A549 (cell line): ENCODE measurements at regions not wholly inside any gene's neighbourhood (a gene's known extent, or its start where the extent isn't known, plus 50 kb on each side); places are given as distances from the start of the nearest gene placed in this dataset.

Experiments
- ATAC-seq, 2 experiments: fragments of 200-7000 bp in 1 of 2; fragments of >200 bp in 1 of 2; cut with Nextera tagmentation in 1 of 2; cut with Tn5 transposase in 1 of 2; 3 replicates each; pipeline versions ENCODE4 v1.8.0 to v1.9.1; 2018 to 2020; ENCODE audit warnings: mild to moderate bottlenecking in 1 of 2, moderate library complexity in 1 of 2
- CTCF ChIA-PET: fragments of 300-600 bp; sonication (Branson Sonifier 250); formaldehyde crosslinking; extraction: SDS; loops from one replicate; lab custom pipeline; 2021; ENCODE audit warnings: antibody characterized with exemption, inconsistent platforms; lab: Yijun Ruan, JAX
- POLR2A ChIA-PET: fragments of 350-600 bp; formaldehyde crosslinking; extraction: SDS; loops from one replicate; lab custom pipeline; 2021; ENCODE audit warnings: antibody characterized with exemption, inconsistent platforms; lab: Yijun Ruan, JAX
- DNase-seq, 2 experiments: peaks; one replicate each; pipeline versions ENCODE4 v3.0.0 to v3.0.0-alpha.2; 2011 to 2016; ENCODE audit warnings: low read depth in 1 of 2, low spot score in 1 of 2
- FAIRE-seq: peaks from 2 replicates; lab custom pipeline; 2011; peaks lifted over from hg19 to GRCh38; lab: Jason Lieb, UNC
- H3K27ac ChIP-seq, 2 experiments: fragments of >200 bp; sonication (Bioruptor Twin); formaldehyde crosslinking; 3 replicates each; pipeline ENCODE4 v1.5.1; 2016 to 2017
- H3K4me1 ChIP-seq: fragments of >200 bp; sonication (Bioruptor Twin); formaldehyde crosslinking; 3 replicates; pipeline ENCODE4 v1.6.1; 2016
- H3K4me2 ChIP-seq: fragments of >200 bp; sonication (Bioruptor Twin); formaldehyde crosslinking; 3 replicates; pipeline ENCODE4 v1.6.1; 2016
- H3K4me3 ChIP-seq: fragments of >200 bp; sonication (Bioruptor Twin); formaldehyde crosslinking; 3 replicates; pipeline ENCODE4 v1.5.1; 2016
- H3K9me3 ChIP-seq: fragments of >200 bp; sonication (Bioruptor Twin); formaldehyde crosslinking; 3 replicates; pipeline ENCODE4 v1.6.1; 2016
- BCL3 ChIP-seq: fragments of >200 bp; sonication (Bioruptor Twin); formaldehyde crosslinking; IDR thresholded peaks from 3 replicates; pipeline ENCODE4 v1.6.1; 2016
- BHLHE40 ChIP-seq: IDR thresholded peaks from 2 replicates; pipeline ENCODE4 v1.6.1; 2012; ENCODE audit warnings: low read depth, low read length, inconsistent platforms
- CBX2 ChIP-seq: fragments of 200-600 bp; sonication (generic); IDR thresholded peaks from 2 replicates; pipeline ENCODE4 v1.6.1; 2016; ENCODE audit warnings: low read depth, mild to moderate bottlenecking, borderline replicate concordance
- CBX8 ChIP-seq: fragments of 200-600 bp; sonication (generic); IDR thresholded peaks from 2 replicates; pipeline ENCODE4 v1.6.1; 2016
- CHD4 ChIP-seq: fragments of 200-600 bp; sonication (generic); IDR thresholded peaks from 2 replicates; pipeline ENCODE4 v1.6.1; 2016; ENCODE audit warnings: antibody characterized with exemption, mild to moderate bottlenecking, borderline replicate concordance
- EHF ChIP-seq: fragments of 250-450 bp; sonication (Bioruptor Pico); IDR thresholded peaks from 2 replicates; pipeline ENCODE4 v1.5.0; 2020; ENCODE audit warnings: mild to moderate bottlenecking
- EHMT2 ChIP-seq: fragments of 200-600 bp; sonication (generic); IDR thresholded peaks from 2 replicates; pipeline ENCODE4 v1.6.1; 2016; ENCODE audit warnings: antibody characterized with exemption, low read depth, mild to moderate bottlenecking, moderate library complexity
- ELK1 ChIP-seq: fragments of 150-350 bp; IDR thresholded peaks from 2 replicates; pipeline ENCODE4 v1.6.1; 2014; ENCODE audit warnings: low read depth, mild to moderate bottlenecking, low read length
- EP300 ChIP-seq, 2 experiments: fragments of >200 bp; sonication (Bioruptor Twin); formaldehyde crosslinking; IDR thresholded peaks; 2 replicates in 1 of 2; 3 replicates in 1 of 2; pipeline ENCODE4 v1.6.1; 2016 to 2017
- FOSL2 ChIP-seq, 2 experiments: fragments of 450-650 bp in 1 of 2; fragments of >200 bp in 1 of 2; sonication (Bioruptor Twin) in 1 of 2; formaldehyde crosslinking; IDR thresholded peaks; 2 replicates each; pipeline versions ENCODE4 v1.5.0 to v1.6.1; 2016 to 2020; ENCODE audit warnings: mild to moderate bottlenecking in 1 of 2, moderate library complexity in 1 of 2
- FOXS1 ChIP-seq: fragments of 250-450 bp; sonication (Bioruptor Pico); IDR thresholded peaks from 2 replicates; pipeline ENCODE4 v1.5.0; 2020; ENCODE audit warnings: mild to moderate bottlenecking, moderate library complexity
- HEYL ChIP-seq: fragments of 250-450 bp; sonication (Bioruptor Pico); IDR thresholded peaks from 2 replicates; pipeline ENCODE4 v1.8.0; 2021; ENCODE audit warnings: mild to moderate bottlenecking, moderate library complexity
- HMGXB4 ChIP-seq: fragments of 250-450 bp; sonication (Bioruptor Pico); IDR thresholded peaks from 2 replicates; pipeline ENCODE4 v1.5.0; 2021; ENCODE audit warnings: mild to moderate bottlenecking, moderate library complexity, borderline replicate concordance
- HOXB13 ChIP-seq: fragments of 250-450 bp; sonication (Bioruptor Pico); IDR thresholded peaks from 2 replicates; pipeline ENCODE4 v1.5.0; 2020; ENCODE audit warnings: low read depth, mild to moderate bottlenecking, moderate library complexity
- HOXB5 ChIP-seq: fragments of 250-450 bp; sonication (Bioruptor Pico); IDR thresholded peaks from 2 replicates; pipeline ENCODE4 v1.5.0; 2020; ENCODE audit warnings: mild to moderate bottlenecking, moderate library complexity
- JUN ChIP-seq, 2 experiments: fragments of >200 bp; sonication (Bioruptor Twin); formaldehyde crosslinking; IDR thresholded peaks; 2 replicates in 1 of 2; 3 replicates in 1 of 2; pipeline ENCODE4 v1.6.1; 2016 to 2017
- JUNB ChIP-seq: fragments of >200 bp; sonication (Bioruptor Twin); formaldehyde crosslinking; IDR thresholded peaks from 2 replicates; pipeline ENCODE4 v1.6.1; 2016
- KDM1A ChIP-seq: fragments of 200-600 bp; sonication (generic); IDR thresholded peaks from 2 replicates; pipeline ENCODE4 v1.6.1; 2016; ENCODE audit warnings: low read depth, mild to moderate bottlenecking
- KDM5A ChIP-seq: fragments of 200-600 bp; sonication (generic); IDR thresholded peaks from 2 replicates; pipeline ENCODE4 v1.6.1; 2016; ENCODE audit warnings: antibody characterized with exemption, mild to moderate bottlenecking
- NR3C1 ChIP-seq: fragments of >200 bp; sonication (Bioruptor Twin); formaldehyde crosslinking; IDR thresholded peaks from 3 replicates; pipeline ENCODE4 v1.6.1; 2017
- POLR2A ChIP-seq: IDR thresholded peaks from 2 replicates; pipeline ENCODE4 v1.6.1; 2012; ENCODE audit warnings: mild to moderate bottlenecking, low read length
- RNF2 ChIP-seq: fragments of 200-600 bp; sonication (generic); IDR thresholded peaks from 2 replicates; pipeline ENCODE4 v1.6.1; 2016; ENCODE audit warnings: low read depth, mild to moderate bottlenecking, antibody characterized with exemption, moderate library complexity, borderline replicate concordance
- SREBF2 ChIP-seq: fragments of 450-650 bp; IDR thresholded peaks from 2 replicates; pipeline ENCODE4 v1.6.1; 2014; ENCODE audit warnings: mild to moderate bottlenecking, moderate library complexity
- USF2 ChIP-seq: fragments of 450-650 bp; IDR thresholded peaks from 2 replicates; pipeline ENCODE4 v1.6.1; 2014; ENCODE audit warnings: antibody characterized with exemption
- ZC3H11A ChIP-seq: fragments of 450-650 bp; IDR thresholded peaks from 2 replicates; pipeline ENCODE4 v1.6.1; 2014; ENCODE audit warnings: antibody characterized with exemption, mild to moderate bottlenecking
- ZFP36 ChIP-seq: fragments of 450-650 bp; IDR thresholded peaks from 2 replicates; pipeline ENCODE4 v1.6.1; 2014; ENCODE audit warnings: borderline replicate concordance; ENCODE audit not compliant: partially characterized antibody
- ZNF302 ChIP-seq: fragments of 250-450 bp; sonication (Bioruptor Pico); IDR thresholded peaks from 2 replicates; pipeline ENCODE4 v1.9.0; 2021; ENCODE audit warnings: inconsistent platforms, mild to moderate bottlenecking, moderate library complexity
- WGBS: methylation state at CpG from one replicate; pipeline ENCODE4 v1.1.6; 2017; ENCODE audit errors: missing lambda C conversion rate; 5-methylcytosine and 5-hydroxymethylcytosine counted together
- TF ChIP-seq, protein P1 (sequence below): IDR thresholded peaks from 2 replicates; pipeline ENCODE4 v1.6.1; 2012
- TF ChIP-seq, protein P2 (sequence below): fragments of 250-450 bp; sonication (Bioruptor Pico); IDR thresholded peaks from 2 replicates; pipeline ENCODE4 v1.5.0; 2020; ENCODE audit warnings: low read depth, mild to moderate bottlenecking, moderate library complexity

DNA sequence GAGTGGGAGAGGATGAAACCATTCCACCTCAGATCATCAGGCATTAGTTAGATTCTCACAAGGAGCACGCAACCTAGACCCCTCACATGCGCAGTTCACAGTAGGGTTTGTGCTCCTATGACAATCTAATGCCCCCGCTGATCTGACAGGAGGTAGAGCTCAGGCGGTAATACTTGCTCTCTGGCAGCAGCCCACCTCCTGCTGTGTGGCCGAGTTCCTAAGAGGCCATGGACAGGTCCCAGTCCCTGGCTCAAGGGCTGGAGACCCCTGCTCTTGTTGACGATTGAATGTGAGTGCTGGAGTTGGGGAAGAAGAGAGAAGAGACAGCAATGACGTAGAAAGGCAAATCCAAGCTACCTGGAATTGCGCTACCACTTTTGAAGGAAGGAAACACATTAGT is 267.2 kb downstream of the TFEC start:
- no peak for FAIRE-seq
- ATAC-seq = no peak

GRCh38 chr7:115758025-115758424 is 272.5 kb downstream of the TFEC start:
- Histone ChIP-seq H3K9me3 (no peaks in the 10 kb centered on the region), H3K4me2 (no peak overlapping the region), H3K4me1 (no peaks in the 10 kb centered on the region), H3K27ac (no peak overlapping the region), H3K4me3 (no peak overlapping the region)
- no peak for FAIRE-seq
- WGBS = 39% methylated on average over 3 of the region's 3 CpGs
- DNase-seq = no peak
- POLR2A ChIA-PET = no interaction called here
- ATAC-seq = no peak
- CTCF ChIA-PET = no interaction called here
- TF ChIP-seq BCL3 = no peak
- no peak for TF ChIP-seq ZNF302
- no peak for TF ChIP-seq KDM5A
- no peak for TF ChIP-seq POLR2A
- no peak for TF ChIP-seq HOXB5
- no peak for TF ChIP-seq BHLHE40
- TF ChIP-seq USF2 = no peak
- TF ChIP-seq ZFP36 = no peak
- TF ChIP-seq ZC3H11A = no peak
- TF ChIP-seq EHF (CRISPR knock-in tag) = no peak
- TF ChIP-seq, protein P1, sequence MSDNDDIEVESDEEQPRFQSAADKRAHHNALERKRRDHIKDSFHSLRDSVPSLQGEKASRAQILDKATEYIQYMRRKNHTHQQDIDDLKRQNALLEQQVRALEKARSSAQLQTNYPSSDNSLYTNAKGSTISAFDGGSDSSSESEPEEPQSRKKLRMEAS = no peak
- no peak for TF ChIP-seq EP300 (IDR thresholded peaks at IDR 0.05)
- TF ChIP-seq HOXB13 (CRISPR knock-in tag) = no peak
- no peak for TF ChIP-seq EHMT2
- TF ChIP-seq CBX2 = no peak
- TF ChIP-seq JUN (IDR thresholded peaks at IDR 0.05) = no peak
- TF ChIP-seq, protein P2, sequence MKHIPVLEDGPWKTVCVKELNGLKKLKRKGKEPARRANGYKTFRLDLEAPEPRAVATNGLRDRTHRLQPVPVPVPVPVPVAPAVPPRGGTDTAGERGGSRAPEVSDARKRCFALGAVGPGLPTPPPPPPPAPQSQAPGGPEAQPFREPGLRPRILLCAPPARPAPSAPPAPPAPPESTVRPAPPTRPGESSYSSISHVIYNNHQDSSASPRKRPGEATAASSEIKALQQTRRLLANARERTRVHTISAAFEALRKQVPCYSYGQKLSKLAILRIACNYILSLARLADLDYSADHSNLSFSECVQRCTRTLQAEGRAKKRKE (CRISPR knock-in tag) = no peak
- no peak for TF ChIP-seq SREBF2
- no peak for TF ChIP-seq CBX8

More for the DNA sequence above, 267.2 kb downstream of the TFEC start:
- Histone ChIP-seq H3K4me1 (no peaks in the 10 kb centered on the region), H3K27ac (no peak overlapping the region), H3K4me2 (no peak overlapping the region), H3K9me3 (no peaks in the 10 kb centered on the region), H3K4me3 (no peak overlapping the region)
- TF ChIP-seq FOXS1 (no peak), NR3C1 (no peak), ELK1 (no peak), CHD4 (no peak), ZNF302 (no peak), KDM5A (no peak), ZFP36 (no peak)
- no peak for DNase-seq
- ChIA-PET CTCF (no interaction called here), POLR2A (no interaction called here)
- 55% methylated on average over 8 of the region's 8 CpGs for WGBS

- 33% methylated on average over 2 of the region's 2 CpGs for WGBS
- H3K4me2 ChIP-seq = no peak overlapping the region
- no peak overlapping the region for H3K27ac ChIP-seq
- ChIA-PET CTCF (no interaction called here), POLR2A (no interaction called here)
- ATAC-seq = no peak
- DNase-seq = no peak
- no peaks in the 10 kb centered on the region for H3K4me1 ChIP-seq
- no peak for FAIRE-seq
- no peaks in the 10 kb centered on the region for H3K9me3 ChIP-seq
- H3K4me3 ChIP-seq = no peak overlapping the region
- TF ChIP-seq RNF2 (no peak), SREBF2 (no peak), CBX2 (no peak), HOXB5 (no peak), KDM1A (no peak), FOXS1 (no peak), BHLHE40 (no peak), ELK1 (no peak), JUNB (no peak), EHMT2 (no peak), FOSL2 (IDR thresholded peaks at IDR 0.05) (no peak), FOSL2 (CRISPR knock-in tag; IDR thresholded peaks at IDR 0.05) (no peak), JUN (IDR thresholded peaks at IDR 0.05) (no peak), POLR2A (no peak), HMGXB4 (CRISPR knock-in tag) (no peak), HEYL (CRISPR knock-in tag) (no peak)
Measured at GRCh38 chr7:115754226-115754625, 276.3 kb downstream of the TFEC start.
